Activated naive CD4-positive, alpha-beta T cell treated with anti-CD3 and anti-CD28 coated beads, Interleukin-2, amount 50 U/mL, for 72 hours (primary cell): ENCODE measurements at regions not wholly inside any gene's neighbourhood (a gene's known extent, or its start where the extent isn't known, plus 50 kb on each side); places are given as distances from the start of the nearest gene placed in this dataset.
"Not testable (repeated sequence)": the region's sequence is repeated elsewhere in the genome, so short reads cannot be mapped to it uniquely, and the experiment has no call there.

Experiments
- ATAC-seq, 2 donors: fragments of 150-1000 bp; cut with Tn5 transposase; 2 replicates each; pipeline ENCODE4 v1.10.0; 2021; ENCODE audit warnings: mild to moderate bottlenecking in 2 of 2, moderate library complexity in 2 of 2
- DNase-seq, 2 donors: peaks; one replicate each; pipeline ENCODE4 v3.0.0; 2021 to 2022; ENCODE audit warnings: low spot score in 2 of 2
- H3K27ac Mint-ChIP-seq, 2 donors: one replicate each; pipeline ENCODE4 v1.8.0; 2022; ENCODE audit warnings: mild to moderate bottlenecking in 2 of 2, mixed read lengths in 2 of 2
- H3K36me3 Mint-ChIP-seq, 2 donors: one replicate each; pipeline ENCODE4 v1.8.0; 2022; ENCODE audit warnings: mixed read lengths in 2 of 2
- H3K9me3 Mint-ChIP-seq, 2 donors: one replicate each; pipeline ENCODE4 v1.8.0; 2022; ENCODE audit warnings: mixed read lengths in 2 of 2

GRCh38 chrX:51257490-51257889 lies 75.1 kb upstream of the NUDT10 start:
- H3K36me3 Mint-ChIP-seq = no peaks in the 10 kb centered on the region
- peaks cover 3 to 7% of the 10 kb centered on the region in 2 donors for H3K9me3 Mint-ChIP-seq
- no peak overlapping the region for H3K27ac Mint-ChIP-seq
- ATAC-seq (no peak), DNase-seq (no peak)

- peaks cover 4 to 14% of the 10 kb centered on the region in 2 donors for H3K36me3 Mint-ChIP-seq
- DNase-seq, H3K27ac Mint-ChIP-seq, ATAC-seq, H3K9me3 Mint-ChIP-seq: not testable (repeated sequence)
Observed at GRCh38 chrX:51262271-51262670, 70.4 kb upstream of the NUDT10 start.

- Mint-ChIP-seq H3K9me3 (no peaks in the 10 kb centered on the region), H3K27ac (no peak overlapping the region), H3K36me3 (no peaks in the 10 kb centered on the region)
- no peak for ATAC-seq
- no peak for DNase-seq
Observed at GRCh38 chrX:51272638-51273037, 60.0 kb upstream of the NUDT10 start.

GRCh38 chrX:51281758-51282318 lies 50.8 kb upstream of the NUDT10 start:
- DNase-seq = no peak

More at GRCh38 chrX:51281758-51282318, 50.8 kb upstream of the NUDT10 start:
- ATAC-seq = peak; percentile 75 to 89
- Mint-ChIP-seq H3K36me3 (no peaks in the 10 kb centered on the region), H3K9me3 (no peaks in the 10 kb centered on the region), H3K27ac (no peak overlapping the region)
